ENCODE measurements at regions not wholly inside any gene's neighbourhood (a gene's known extent, or its start where the extent isn't known, plus 50 kb on each side); places are given as distances from the start of the nearest gene placed in this dataset.

GRCh38 chr7:45509222-45509621 is 64.9 kb upstream of the ADCY1 start:
- H3K4me3 ChIP-seq (replicated peaks in 1 of 2; ENCODE audit: low read depth in 1 of 2, low read length in 2 of 2), result no peak overlapping the region
- DNase-seq (ENCODE audit: low read depth, low spot score), result no peak
- no peak overlapping the region for H3K9ac ChIP-seq (ENCODE audit: low read length)
- H3K4me2 ChIP-seq (ENCODE audit: low read length), result no peak overlapping the region
- ChIA-PET RAD21 (ENCODE audit: low non-redundant PET in 1 of 2, low total read pairs in 2 of 2, uncharacterized antibody in 2 of 2, unreplicated experiment in 2 of 2) (no interaction called here), CTCF (no interaction called here), POLR2A (no interaction called here)
- no peaks in the 10 kb centered on the region for H4K20me1 ChIP-seq (ENCODE audit: insufficient read depth)
- intact Hi-C loops (cut with micrococcal nuclease), result no loop called here
- H2AFZ ChIP-seq (ENCODE audit: low read depth, low read length, poor library complexity, severe bottlenecking), result no peak overlapping the region
- H3K79me2 ChIP-seq (ENCODE audit: insufficient read depth, low read length), result no peaks in the 10 kb centered on the region
- ATAC-seq, result no peak
- BruUV-seq (replicated peaks), result no TSS peak
- no peaks in the 10 kb centered on the region for H3K9me2 ChIP-seq (ENCODE audit: insufficient read depth)
- H3K36me3 ChIP-seq (ENCODE audit: control insufficient read depth in 1 of 2, insufficient read depth in 2 of 2, low read length in 2 of 2), result no peaks in the 10 kb centered on the region
- H3K4me1 ChIP-seq (ENCODE audit: control insufficient read depth in 1 of 2, insufficient read depth in 2 of 2, low read length in 2 of 2), result no peaks in the 10 kb centered on the region
- no peak for TF ChIP-seq TCF7L2 (IDR thresholded peaks at IDR 0.05; ENCODE audit: borderline replicate concordance, extremely low read depth, insufficient read depth, insufficient read length)
- no peak for TF ChIP-seq JUND (IDR thresholded peaks at IDR 0.05)
- H3K27me3 ChIP-seq (ENCODE audit: insufficient read depth, low read length), result 0 out of 2 replicates have a peak, but pooled peaks cover 4% of the 10 kb centered on the region
- H3K27ac ChIP-seq (ENCODE audit: low read depth, low read length), result no peak overlapping the region
- H3K9me3 ChIP-seq (ENCODE audit: control insufficient read depth in 1 of 2, insufficient read depth in 1 of 2, low read depth in 1 of 2, low read length in 2 of 2), result peaks cover 0 to 9% of the 10 kb centered on the region in 2 experiments; a peak in 1 of 4 replicates

- no peaks in the 10 kb centered on the region for H3K36me3 ChIP-seq (ENCODE audit: control insufficient read depth in 1 of 2, insufficient read depth in 2 of 2, low read length in 2 of 2)
- no peak for DNase-seq (ENCODE audit: low read depth, low spot score)
- H3K27me3 ChIP-seq (ENCODE audit: insufficient read depth, low read length), result 0 out of 2 replicates have a peak, but pooled peaks cover 4% of the 10 kb centered on the region
- H4K20me1 ChIP-seq (ENCODE audit: insufficient read depth), result no peaks in the 10 kb centered on the region
- no peaks in the 10 kb centered on the region for H3K9me2 ChIP-seq (ENCODE audit: insufficient read depth)
- H3K9me3 ChIP-seq (ENCODE audit: control insufficient read depth in 1 of 2, insufficient read depth in 1 of 2, low read depth in 1 of 2, low read length in 2 of 2), result peaks cover 0 to 9% of the 10 kb centered on the region in 2 experiments; a peak in 1 of 4 replicates
- POLR2A ChIA-PET, result no interaction called here
- H3K4me1 ChIP-seq (ENCODE audit: control insufficient read depth in 1 of 2, insufficient read depth in 2 of 2, low read length in 2 of 2), result no peaks in the 10 kb centered on the region
- TF ChIP-seq POLR2AphosphoS5 (IDR thresholded peaks at IDR 0.05; ENCODE audit: low read depth, low read length) (no peak), SP1 (IDR thresholded peaks at IDR 0.05; ENCODE audit: low read depth) (no peak), ELF1 (IDR thresholded peaks at IDR 0.05; ENCODE audit: borderline replicate concordance, low read depth) (no peak), ZFX (IDR thresholded peaks at IDR 0.05) (no peak), POLR2A (IDR thresholded peaks at IDR 0.05; ENCODE audit: borderline replicate concordance, extremely low read depth, insufficient read depth, insufficient read length) (no peak), REST (IDR thresholded peaks at IDR 0.05; ENCODE audit: low read depth) (no peak)
- intact Hi-C loops (cut with micrococcal nuclease), result no loop called here
- BruUV-seq (replicated peaks), result no TSS peak
- H3K4me3 ChIP-seq (replicated peaks in 1 of 2; ENCODE audit: low read depth in 1 of 2, low read length in 2 of 2), result no peak overlapping the region
- CTCF ChIA-PET, result no interaction called here
- no peak overlapping the region for H2AFZ ChIP-seq (ENCODE audit: low read depth, low read length, poor library complexity, severe bottlenecking)
- no peaks in the 10 kb centered on the region for H3K79me2 ChIP-seq (ENCODE audit: insufficient read depth, low read length)
- RAD21 ChIA-PET (ENCODE audit: low non-redundant PET in 1 of 2, low total read pairs in 2 of 2, uncharacterized antibody in 2 of 2, unreplicated experiment in 2 of 2), result no interaction called here
- no peak overlapping the region for H3K27ac ChIP-seq (ENCODE audit: low read depth, low read length)
- no peak for ATAC-seq
- H3K4me2 ChIP-seq (ENCODE audit: low read length), result no peak overlapping the region
- no peak overlapping the region for H3K9ac ChIP-seq (ENCODE audit: low read length)
Measured at GRCh38 chr7:45511721-45512597, 62.2 kb upstream of the ADCY1 start.

Measured in HCT116 (cell line).